Left renal pelvis (tissue), 4 donors: ENCODE measurements at regions not wholly inside any gene's neighbourhood (a gene's known extent, or its start where the extent isn't known, plus 50 kb on each side); places are given as distances from the start of the nearest gene placed in this dataset.

Experiments
- DNase-seq, 4 donors: peaks; one replicate each; pipeline ENCODE4 v3.0.0-alpha.2; 2013; ENCODE audit warnings: low read depth in 4 of 4, low spot score in 3 of 4

DNA sequence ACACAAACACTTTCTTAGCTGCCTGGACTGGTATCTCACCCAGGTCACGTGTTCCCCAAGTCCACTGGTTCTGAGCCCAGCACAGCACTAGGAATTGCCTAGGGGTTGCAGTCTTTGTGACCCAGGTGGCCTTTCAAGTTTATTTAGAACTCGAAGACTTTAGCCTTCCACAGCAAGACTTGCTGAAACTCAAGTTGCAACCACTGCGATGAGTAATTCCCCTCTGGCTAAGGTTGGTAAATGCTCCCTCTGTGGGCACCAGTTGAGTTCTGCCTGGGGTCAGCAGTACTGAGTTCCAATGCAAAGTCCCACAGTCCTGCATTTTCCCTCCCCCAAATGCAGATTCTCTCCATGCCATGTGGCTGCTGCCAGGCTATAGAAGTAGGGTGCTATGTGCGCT, 77.6 kb upstream of the MOCS1 start:
- DNase-seq: no peak

DNA sequence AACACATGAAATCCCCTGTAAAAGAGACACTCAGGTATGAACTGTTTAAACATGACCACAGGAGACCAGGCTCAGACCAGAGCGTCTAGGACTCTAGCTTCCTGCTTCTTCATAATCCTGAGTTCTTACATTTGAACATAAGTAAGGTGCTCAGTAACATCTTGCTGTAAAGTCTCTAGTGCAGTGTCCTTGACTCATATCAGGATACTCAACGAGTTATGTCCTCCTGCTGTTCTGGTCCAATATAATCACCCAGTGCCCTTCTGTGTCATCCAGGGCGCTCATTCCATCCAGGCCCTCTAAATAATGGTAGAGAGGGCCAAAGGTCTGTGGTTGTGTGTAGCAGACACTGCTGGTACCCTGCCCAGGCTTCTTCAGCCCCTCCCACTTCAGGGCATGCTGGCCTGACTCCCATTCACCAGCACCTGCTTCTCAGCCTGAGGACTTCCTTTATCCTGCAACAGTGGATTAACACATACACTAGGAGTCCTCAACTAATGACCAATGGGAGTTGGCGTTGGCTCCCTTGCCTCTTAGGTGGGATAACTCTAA, 66.8 kb upstream of the MOCS1 start:
- DNase-seq: no peak

GRCh38 chr6:39999006-39999867, 65.0 kb upstream of the MOCS1 start:
- no peak for DNase-seq

DNA sequence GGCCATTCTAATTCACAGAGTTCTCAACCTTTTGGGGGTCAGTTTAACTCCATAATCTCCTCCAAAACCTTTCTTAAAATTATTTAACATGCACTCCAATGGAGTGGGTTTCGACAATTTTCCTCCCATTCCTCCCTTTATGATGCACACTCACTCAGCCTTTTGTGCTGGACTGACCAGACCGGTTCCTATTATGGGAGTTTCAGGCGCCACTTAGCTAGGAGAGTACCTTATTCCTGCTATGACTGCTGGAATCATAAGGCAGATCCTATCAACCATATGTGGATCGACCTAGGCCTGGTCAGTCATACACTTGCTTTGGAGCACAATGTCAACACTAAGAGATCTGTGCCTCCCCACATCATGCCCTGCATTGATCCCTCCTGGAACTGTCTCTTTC, 63.9 kb upstream of the MOCS1 start:
- no peak for DNase-seq

DNA sequence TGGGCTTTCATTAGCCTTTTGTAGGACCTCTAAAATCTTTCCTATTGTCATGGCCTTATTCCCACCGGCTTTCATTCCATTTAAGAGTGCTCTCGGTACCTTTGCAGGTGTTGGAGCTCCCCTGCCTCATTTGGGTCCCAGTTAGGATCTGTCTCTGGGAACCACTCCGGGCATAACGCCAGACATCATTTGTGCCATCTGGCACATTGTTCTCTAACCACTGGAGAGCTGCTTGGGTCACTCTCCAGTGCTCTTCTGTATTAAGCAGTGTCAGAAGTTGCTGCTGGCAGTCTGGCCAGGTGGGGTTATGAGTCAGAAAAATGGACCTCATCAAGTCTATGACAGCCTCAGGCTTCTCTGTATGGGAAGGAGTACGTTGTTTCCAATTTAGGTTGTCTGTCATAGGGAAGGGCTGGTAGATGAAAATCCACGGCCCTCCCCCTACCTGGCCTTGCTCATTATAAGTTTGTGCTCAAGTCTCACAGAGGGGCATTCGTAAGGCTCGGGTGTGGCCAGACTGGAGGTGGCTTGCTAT, 62.9 kb upstream of the MOCS1 start:
- DNase-seq: no peak

- no peak for DNase-seq
Observed at GRCh38 chr6:39995633-39996032, 61.4 kb upstream of the MOCS1 start.

DNA sequence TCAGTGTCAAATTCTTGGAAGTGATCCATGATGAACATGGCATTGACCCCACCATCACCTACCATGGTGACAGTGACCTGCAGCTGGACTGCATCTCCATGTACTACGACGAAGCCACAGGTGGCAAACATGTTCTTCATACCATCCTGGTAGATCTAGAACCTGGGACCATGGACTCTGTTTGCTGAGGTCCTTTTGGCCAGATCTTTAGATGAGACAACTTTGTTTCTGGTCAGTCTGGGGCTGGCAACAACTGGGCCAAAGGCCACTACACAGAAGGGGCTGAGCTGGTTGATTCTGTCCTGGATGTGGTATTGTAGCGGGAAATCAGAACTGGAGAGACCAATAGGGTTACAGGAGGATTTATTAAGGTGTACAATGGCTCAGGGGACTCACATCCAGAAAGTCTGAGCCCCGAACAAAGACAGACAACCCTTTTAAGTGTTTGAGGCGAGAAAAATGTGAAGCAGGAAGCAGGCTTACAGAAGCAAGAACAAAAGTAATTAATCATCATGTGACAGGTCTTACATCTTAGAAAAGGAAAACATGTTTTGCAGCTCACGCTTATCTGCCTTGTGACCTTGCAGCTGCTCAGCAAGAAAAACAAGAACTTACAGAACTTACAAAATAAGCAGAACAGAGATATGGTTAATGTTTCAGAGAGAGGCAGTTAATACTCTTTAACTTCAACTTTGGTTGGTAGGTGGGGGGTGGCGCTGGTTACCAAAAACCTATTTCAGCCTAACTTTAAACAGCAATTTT, 58.8 kb upstream of the MOCS1 start:
- DNase-seq: no peak
